ENCODE measurements at regions not wholly inside any gene's neighbourhood (a gene's known extent, or its start where the extent isn't known, plus 50 kb on each side); places are given as distances from the start of the nearest gene placed in this dataset.
A peak's percentile ranks its signal among the peaks of the same experiment; 100 is the strongest.

DNA sequence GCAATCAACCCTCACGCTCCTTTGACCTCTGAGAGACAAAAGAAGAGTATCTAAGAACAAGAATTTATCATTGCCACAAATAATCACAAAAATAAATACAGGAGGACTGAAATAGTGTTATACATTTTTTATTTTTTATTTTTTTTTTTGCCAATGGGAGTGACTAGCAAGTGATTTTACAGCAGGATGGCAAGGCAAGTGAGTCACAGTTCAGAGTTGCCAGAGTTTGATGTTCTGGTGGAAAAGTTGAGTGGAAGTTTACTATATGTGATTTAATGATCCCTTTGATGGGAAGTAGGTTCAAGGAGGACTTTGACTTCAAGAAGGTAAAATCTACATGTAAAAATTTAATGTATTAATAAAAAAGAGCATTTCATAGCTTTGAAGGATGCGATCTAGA, 2691.4 kb downstream of the PCDH9 start:
- in situ Hi-C loops (cut with MboI; ENCODE audit: low pct_unique_long_range_greater_than_20kb, low sequenced_read_pairs, unreplicated experiment), result no loop called here

GRCh38 chr13:64534302-64534701, 2695.8 kb downstream of the PCDH9 start:
- DNase-seq (ENCODE audit: low spot score), result no peak
- in situ Hi-C loops (cut with MboI; ENCODE audit: low pct_unique_long_range_greater_than_20kb, low sequenced_read_pairs, unreplicated experiment), result no loop called here
- TF ChIP-seq, protein P1, sequence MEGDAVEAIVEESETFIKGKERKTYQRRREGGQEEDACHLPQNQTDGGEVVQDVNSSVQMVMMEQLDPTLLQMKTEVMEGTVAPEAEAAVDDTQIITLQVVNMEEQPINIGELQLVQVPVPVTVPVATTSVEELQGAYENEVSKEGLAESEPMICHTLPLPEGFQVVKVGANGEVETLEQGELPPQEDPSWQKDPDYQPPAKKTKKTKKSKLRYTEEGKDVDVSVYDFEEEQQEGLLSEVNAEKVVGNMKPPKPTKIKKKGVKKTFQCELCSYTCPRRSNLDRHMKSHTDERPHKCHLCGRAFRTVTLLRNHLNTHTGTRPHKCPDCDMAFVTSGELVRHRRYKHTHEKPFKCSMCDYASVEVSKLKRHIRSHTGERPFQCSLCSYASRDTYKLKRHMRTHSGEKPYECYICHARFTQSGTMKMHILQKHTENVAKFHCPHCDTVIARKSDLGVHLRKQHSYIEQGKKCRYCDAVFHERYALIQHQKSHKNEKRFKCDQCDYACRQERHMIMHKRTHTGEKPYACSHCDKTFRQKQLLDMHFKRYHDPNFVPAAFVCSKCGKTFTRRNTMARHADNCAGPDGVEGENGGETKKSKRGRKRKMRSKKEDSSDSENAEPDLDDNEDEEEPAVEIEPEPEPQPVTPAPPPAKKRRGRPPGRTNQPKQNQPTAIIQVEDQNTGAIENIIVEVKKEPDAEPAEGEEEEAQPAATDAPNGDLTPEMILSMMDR (IDR thresholded peaks at IDR 0.05; ENCODE audit: extremely low read depth, insufficient read depth, missing control alignments), result no peak

More for the DNA sequence above, 2691.4 kb downstream of the PCDH9 start:
- no peak for DNase-seq (ENCODE audit: low spot score)
- TF ChIP-seq, protein P1 (IDR thresholded peaks at IDR 0.05; ENCODE audit: extremely low read depth, insufficient read depth, missing control alignments), result no peak

DNA sequence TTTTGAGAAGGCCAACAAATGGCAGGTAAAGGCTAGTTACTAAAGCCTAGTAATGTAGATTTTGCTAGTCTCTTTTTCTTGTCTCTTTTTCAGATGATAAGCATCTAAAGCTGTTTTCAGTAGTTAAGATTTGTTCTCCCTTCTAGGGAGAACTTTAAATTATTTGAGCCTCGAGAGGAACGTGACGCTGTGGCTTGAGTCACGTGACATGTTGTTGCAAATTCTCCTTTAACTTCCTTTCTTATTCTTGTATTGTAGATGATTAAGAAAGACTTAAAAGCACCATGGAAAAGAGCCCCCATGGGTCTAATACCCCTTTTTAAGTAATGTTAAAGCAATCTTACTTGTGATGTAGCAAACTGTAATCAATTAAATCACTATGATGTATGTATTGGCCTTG, 2698.7 kb downstream of the PCDH9 start:
- TF ChIP-seq, protein P1 (IDR thresholded peaks at IDR 0.05; ENCODE audit: extremely low read depth, insufficient read depth, missing control alignments), result no peak
- no peak for DNase-seq (ENCODE audit: low spot score)
- in situ Hi-C loops (cut with MboI; ENCODE audit: low pct_unique_long_range_greater_than_20kb, low sequenced_read_pairs, unreplicated experiment), result no loop called here

DNA sequence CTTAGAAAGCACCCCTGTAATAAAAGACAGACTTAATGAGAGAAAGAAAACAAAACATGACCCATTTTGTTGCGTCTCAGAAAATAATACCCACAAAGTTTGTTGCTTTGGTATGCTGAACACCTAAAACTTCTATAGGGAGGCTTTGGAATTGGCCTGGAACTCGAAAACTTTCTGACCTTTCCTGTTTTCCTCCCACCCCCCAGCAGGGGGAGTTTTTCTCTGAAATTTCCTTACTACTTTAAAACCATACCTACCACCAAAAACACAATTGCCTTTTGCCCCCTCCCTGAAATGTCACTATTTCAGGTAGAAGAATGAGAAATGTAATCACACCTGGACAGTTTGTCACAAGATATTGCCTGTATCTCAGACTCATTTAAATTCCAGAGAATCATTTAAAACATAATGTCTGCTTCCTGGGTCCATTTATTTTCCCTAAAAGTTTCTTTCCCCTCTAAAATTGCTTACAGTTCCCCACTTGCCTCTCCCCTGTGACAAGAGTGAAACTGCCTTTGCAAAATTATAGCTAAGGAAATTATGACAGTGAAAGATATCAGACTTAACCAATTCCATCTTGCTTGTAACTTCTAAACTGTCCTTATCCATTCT, 2700.2 kb downstream of the PCDH9 start:
- in situ Hi-C loops (cut with MboI; ENCODE audit: low pct_unique_long_range_greater_than_20kb, low sequenced_read_pairs, unreplicated experiment), result no loop called here
- DNase-seq (ENCODE audit: low spot score), result peak; percentile 7
- TF ChIP-seq, protein P1 (IDR thresholded peaks at IDR 0.05; ENCODE audit: extremely low read depth, insufficient read depth, missing control alignments), result peak; percentile 54

GRCh38 chr13:64528838-64529237, 2701.3 kb downstream of the PCDH9 start:
- TF ChIP-seq, protein P1 (IDR thresholded peaks at IDR 0.05; ENCODE audit: extremely low read depth, insufficient read depth, missing control alignments), result no peak
- in situ Hi-C loops (cut with MboI; ENCODE audit: low pct_unique_long_range_greater_than_20kb, low sequenced_read_pairs, unreplicated experiment), result no loop called here
- no peak for DNase-seq (ENCODE audit: low spot score)

GRCh38 chr13:64527561-64527960, 2702.6 kb downstream of the PCDH9 start:
- in situ Hi-C loops (cut with MboI; ENCODE audit: low pct_unique_long_range_greater_than_20kb, low sequenced_read_pairs, unreplicated experiment), result no loop called here
- TF ChIP-seq, protein P1 (IDR thresholded peaks at IDR 0.05; ENCODE audit: extremely low read depth, insufficient read depth, missing control alignments), result no peak

More at GRCh38 chr13:64527561-64527960, 2702.6 kb downstream of the PCDH9 start:
- DNase-seq (ENCODE audit: low spot score), result no peak

Measured in GM13977 (cell line).